WTC11 (cell line): ENCODE measurements at regions not wholly inside any gene's neighbourhood (a gene's known extent, or its start where the extent isn't known, plus 50 kb on each side); places are given as distances from the start of the nearest gene placed in this dataset.

Source experiments
- ESRRA ChIP-seq: sonication (generic); formaldehyde crosslinking; IDR thresholded peaks from 2 replicates; pipeline ENCODE4 v1.8.1; 2022; ENCODE audit warnings: mild to moderate bottlenecking, missing genetic modification reagents, borderline replicate concordance
- GABPB1 ChIP-seq: sonication (generic); formaldehyde crosslinking; IDR thresholded peaks from 2 replicates; pipeline ENCODE4 v1.8.1; 2023; ENCODE audit warnings: mild to moderate bottlenecking, missing genetic modification reagents
- MLX ChIP-seq: sonication (generic); formaldehyde crosslinking; IDR thresholded peaks from 2 replicates; pipeline ENCODE4 v1.8.1; 2023; ENCODE audit warnings: mild to moderate bottlenecking, missing genetic modification reagents, moderate library complexity
- TCF7 ChIP-seq: sonication (generic); formaldehyde crosslinking; IDR thresholded peaks from 2 replicates; pipeline ENCODE4 v1.8.0; 2022; ENCODE audit warnings: mild to moderate bottlenecking, low read depth, missing genetic modification reagents, moderate library complexity
- TF ChIP-seq, protein P1 (sequence below): sonication (generic); formaldehyde crosslinking; IDR thresholded peaks from 2 replicates; pipeline ENCODE4 v1.8.1; 2023; ENCODE audit warnings: mild to moderate bottlenecking, missing genetic modification reagents

DNA sequence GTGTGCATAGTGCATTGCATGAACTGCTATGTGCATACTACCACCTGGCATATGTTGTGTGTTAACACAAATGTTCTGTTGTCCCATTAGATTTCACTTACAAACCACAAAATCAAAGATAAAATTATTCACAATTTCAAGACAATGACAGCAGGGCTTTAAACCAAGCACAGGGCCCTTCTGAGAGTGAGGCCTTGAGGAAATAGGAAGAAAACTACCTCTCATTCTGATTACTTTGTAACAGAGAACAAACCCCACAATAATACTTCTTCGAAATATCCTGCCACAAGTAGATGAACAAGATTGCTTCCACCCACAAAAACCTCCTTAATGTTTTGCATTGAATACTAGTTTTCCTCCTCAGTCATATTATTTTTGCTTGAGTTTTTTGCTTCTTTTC, 85.5 kb upstream of the SPANXB1 start:
- no peak for TF ChIP-seq GABPB1
- no peak for TF ChIP-seq MLX (CRISPR knock-in tag)
- TF ChIP-seq, protein P1, sequence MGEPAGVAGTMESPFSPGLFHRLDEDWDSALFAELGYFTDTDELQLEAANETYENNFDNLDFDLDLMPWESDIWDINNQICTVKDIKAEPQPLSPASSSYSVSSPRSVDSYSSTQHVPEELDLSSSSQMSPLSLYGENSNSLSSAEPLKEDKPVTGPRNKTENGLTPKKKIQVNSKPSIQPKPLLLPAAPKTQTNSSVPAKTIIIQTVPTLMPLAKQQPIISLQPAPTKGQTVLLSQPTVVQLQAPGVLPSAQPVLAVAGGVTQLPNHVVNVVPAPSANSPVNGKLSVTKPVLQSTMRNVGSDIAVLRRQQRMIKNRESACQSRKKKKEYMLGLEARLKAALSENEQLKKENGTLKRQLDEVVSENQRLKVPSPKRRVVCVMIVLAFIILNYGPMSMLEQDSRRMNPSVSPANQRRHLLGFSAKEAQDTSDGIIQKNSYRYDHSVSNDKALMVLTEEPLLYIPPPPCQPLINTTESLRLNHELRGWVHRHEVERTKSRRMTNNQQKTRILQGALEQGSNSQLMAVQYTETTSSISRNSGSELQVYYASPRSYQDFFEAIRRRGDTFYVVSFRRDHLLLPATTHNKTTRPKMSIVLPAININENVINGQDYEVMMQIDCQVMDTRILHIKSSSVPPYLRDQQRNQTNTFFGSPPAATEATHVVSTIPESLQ (CRISPR knock-in tag) = no peak
- TF ChIP-seq ESRRA (CRISPR knock-in tag) = no peak
- TF ChIP-seq TCF7 (CRISPR knock-in tag) = no peak
